ENCODE measurements at regions not wholly inside any gene's neighbourhood (a gene's known extent, or its start where the extent isn't known, plus 50 kb on each side); places are given as distances from the start of the nearest gene placed in this dataset.

GRCh38 chr15:31151301-31152233 lies 50.0 kb upstream of the TRPM1 start:
- TF ChIP-seq CTCF (IDR thresholded peaks at IDR 0.05) = no peak

- TF ChIP-seq CTCF (IDR thresholded peaks at IDR 0.05) = no peak
Observed at GRCh38 chr15:31153531-31153930, 52.0 kb upstream of the TRPM1 start.

GRCh38 chr15:31155151-31155550 lies 53.6 kb upstream of the TRPM1 start:
- no peak for TF ChIP-seq CTCF (IDR thresholded peaks at IDR 0.05)

- TF ChIP-seq CTCF (IDR thresholded peaks at IDR 0.05) = no peak
Observed at GRCh38 chr15:31156226-31156625, 54.7 kb upstream of the TRPM1 start.

GRCh38 chr15:31156808-31157207 lies 55.3 kb upstream of the TRPM1 start:
- no peak for TF ChIP-seq CTCF (IDR thresholded peaks at IDR 0.05)

- TF ChIP-seq CTCF (IDR thresholded peaks at IDR 0.05) = no peak
Observed at GRCh38 chr15:31157644-31158069, 56.1 kb upstream of the TRPM1 start.

GRCh38 chr15:31158858-31159569 lies 57.5 kb upstream of the TRPM1 start:
- no peak for TF ChIP-seq CTCF (IDR thresholded peaks at IDR 0.05)

Data from LNCAP (cell line).